Kidney epithelial cell (primary cell): ENCODE measurements at regions not wholly inside any gene's neighbourhood (a gene's known extent, or its start where the extent isn't known, plus 50 kb on each side); places are given as distances from the start of the nearest gene placed in this dataset.

Experiments used
- DNase-seq: peaks from one replicate; pipeline ENCODE4 v3.0.0-alpha.2; 2010; ENCODE audit warnings: low read depth
- H3K27me3 ChIP-seq: 2 replicates; pipeline ENCODE4 v1.6.0; 2011; ENCODE audit warnings: low read length; ENCODE audit not compliant: control insufficient read depth, insufficient read depth
- H3K36me3 ChIP-seq: 2 replicates; pipeline ENCODE4 v1.5.1; 2011; ENCODE audit warnings: low read length; ENCODE audit not compliant: control insufficient read depth, insufficient read depth
- H3K4me3 ChIP-seq: 2 replicates; pipeline ENCODE4 v1.5.1; 2011; ENCODE audit warnings: low read depth, mild to moderate bottlenecking, control low read depth, low read length
- TF ChIP-seq, protein P1 (sequence below): IDR thresholded peaks from 2 replicates; pipeline ENCODE4 v1.5.1; 2011; ENCODE audit warnings: mild to moderate bottlenecking, moderate library complexity, low read length, control low read depth, inconsistent platforms; ENCODE audit not compliant: insufficient read depth, poor library complexity, severe bottlenecking

GRCh38 chr2:17104454-17104853, 413.8 kb downstream of the RAD51AP2 start:
- H3K27me3 ChIP-seq, result no peaks in the 10 kb centered on the region
- DNase-seq, result peak; percentile 41
- TF ChIP-seq, protein P1, sequence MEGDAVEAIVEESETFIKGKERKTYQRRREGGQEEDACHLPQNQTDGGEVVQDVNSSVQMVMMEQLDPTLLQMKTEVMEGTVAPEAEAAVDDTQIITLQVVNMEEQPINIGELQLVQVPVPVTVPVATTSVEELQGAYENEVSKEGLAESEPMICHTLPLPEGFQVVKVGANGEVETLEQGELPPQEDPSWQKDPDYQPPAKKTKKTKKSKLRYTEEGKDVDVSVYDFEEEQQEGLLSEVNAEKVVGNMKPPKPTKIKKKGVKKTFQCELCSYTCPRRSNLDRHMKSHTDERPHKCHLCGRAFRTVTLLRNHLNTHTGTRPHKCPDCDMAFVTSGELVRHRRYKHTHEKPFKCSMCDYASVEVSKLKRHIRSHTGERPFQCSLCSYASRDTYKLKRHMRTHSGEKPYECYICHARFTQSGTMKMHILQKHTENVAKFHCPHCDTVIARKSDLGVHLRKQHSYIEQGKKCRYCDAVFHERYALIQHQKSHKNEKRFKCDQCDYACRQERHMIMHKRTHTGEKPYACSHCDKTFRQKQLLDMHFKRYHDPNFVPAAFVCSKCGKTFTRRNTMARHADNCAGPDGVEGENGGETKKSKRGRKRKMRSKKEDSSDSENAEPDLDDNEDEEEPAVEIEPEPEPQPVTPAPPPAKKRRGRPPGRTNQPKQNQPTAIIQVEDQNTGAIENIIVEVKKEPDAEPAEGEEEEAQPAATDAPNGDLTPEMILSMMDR, result no peak
- H3K4me3 ChIP-seq, result no peak overlapping the region
- no peaks in the 10 kb centered on the region for H3K36me3 ChIP-seq

GRCh38 chr2:17101596-17101995, 416.6 kb downstream of the RAD51AP2 start:
- H3K27me3 ChIP-seq, result no peaks in the 10 kb centered on the region
- no peaks in the 10 kb centered on the region for H3K36me3 ChIP-seq
- TF ChIP-seq, protein P1, result no peak
- H3K4me3 ChIP-seq, result no peak overlapping the region
- no peak for DNase-seq

DNA sequence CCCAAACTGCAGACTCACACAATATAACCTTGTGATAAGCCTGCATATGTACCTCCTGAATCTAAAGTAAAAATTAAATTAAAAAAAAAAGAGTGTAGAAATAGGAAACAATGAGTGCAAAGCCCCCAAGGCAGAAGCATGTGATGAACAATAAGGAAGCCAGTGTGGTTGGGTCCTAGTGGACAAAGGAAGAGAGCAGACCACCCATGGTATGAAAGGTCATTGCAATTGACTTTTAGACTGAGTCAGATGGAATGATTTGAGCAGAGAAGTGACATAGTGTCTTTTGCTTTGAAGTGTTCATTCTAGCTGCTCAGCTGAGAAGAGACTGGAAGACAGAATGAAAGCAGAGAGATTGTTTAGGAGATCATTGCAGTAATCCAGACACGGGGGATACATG, 417.1 kb downstream of the RAD51AP2 start:
- TF ChIP-seq, protein P1, result no peak
- no peaks in the 10 kb centered on the region for H3K36me3 ChIP-seq
- DNase-seq, result no peak
- no peak overlapping the region for H3K4me3 ChIP-seq
- no peaks in the 10 kb centered on the region for H3K27me3 ChIP-seq

- no peak for DNase-seq
- H3K36me3 ChIP-seq, result no peaks in the 10 kb centered on the region
- H3K27me3 ChIP-seq, result no peaks in the 10 kb centered on the region
- H3K4me3 ChIP-seq, result no peak overlapping the region
- TF ChIP-seq, protein P1, result no peak
These were observed 422.9 kb downstream of the RAD51AP2 start for GRCh38 chr2:17095340-17095739.

GRCh38 chr2:17093712-17094111, 424.5 kb downstream of the RAD51AP2 start:
- Histone ChIP-seq H3K27me3 (no peaks in the 10 kb centered on the region), H3K36me3 (no peaks in the 10 kb centered on the region), H3K4me3 (no peak overlapping the region)
- TF ChIP-seq, protein P1, result no peak
- no peak for DNase-seq

DNA sequence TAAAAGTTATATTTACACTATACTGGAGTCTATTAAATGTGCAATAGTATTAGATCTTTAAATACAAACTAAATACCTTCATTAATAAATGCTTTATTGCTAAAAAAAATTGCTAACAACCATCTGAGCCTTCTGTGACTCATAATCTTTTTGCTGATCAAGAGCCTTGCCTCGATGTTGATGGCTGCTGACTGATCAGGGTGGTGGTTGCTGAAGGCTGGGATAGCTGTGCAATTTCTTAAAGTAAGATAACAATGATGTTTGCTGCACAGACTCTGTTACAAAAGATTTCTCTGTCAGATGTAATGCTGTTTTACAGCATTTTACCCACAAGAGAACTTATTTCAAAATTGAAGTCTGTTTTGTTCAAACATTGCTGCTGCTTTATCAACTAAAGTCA, 421.4 kb upstream of the CYRIA start:
- DNase-seq, result no peak
- TF ChIP-seq, protein P1, result no peak
- H3K4me3 ChIP-seq, result no peak overlapping the region

More for the DNA sequence above, 421.4 kb upstream of the CYRIA start:
- Histone ChIP-seq H3K36me3 (no peaks in the 10 kb centered on the region), H3K27me3 (no peaks in the 10 kb centered on the region)
